ENCODE measurements at regions not wholly inside any gene's neighbourhood (a gene's known extent, or its start where the extent isn't known, plus 50 kb on each side); places are given as distances from the start of the nearest gene placed in this dataset.

DNA sequence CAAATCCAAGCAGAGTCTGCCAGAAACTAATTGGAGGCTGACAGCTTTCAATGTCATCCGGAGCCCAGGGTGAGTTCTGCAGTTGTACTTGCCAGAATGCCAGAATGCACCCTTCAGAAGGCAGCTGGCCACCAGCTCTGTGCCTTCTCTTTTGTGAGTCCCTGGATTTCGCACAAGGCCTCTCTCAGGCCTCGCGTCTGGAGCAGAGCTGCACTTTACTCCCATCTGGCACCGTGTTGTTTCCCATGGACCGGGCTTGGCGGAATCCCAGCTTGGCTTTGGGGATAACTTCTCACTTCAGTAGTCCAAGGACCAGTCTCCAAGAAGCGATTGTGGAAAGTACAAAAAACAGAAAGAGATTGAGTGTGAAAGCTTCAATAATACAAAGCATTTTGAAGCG, 451.3 kb upstream of the KIRREL3 start:
- DNase-seq = peak in 55 of 56 donors; percentile 5 to 92 (median 60)

DNA sequence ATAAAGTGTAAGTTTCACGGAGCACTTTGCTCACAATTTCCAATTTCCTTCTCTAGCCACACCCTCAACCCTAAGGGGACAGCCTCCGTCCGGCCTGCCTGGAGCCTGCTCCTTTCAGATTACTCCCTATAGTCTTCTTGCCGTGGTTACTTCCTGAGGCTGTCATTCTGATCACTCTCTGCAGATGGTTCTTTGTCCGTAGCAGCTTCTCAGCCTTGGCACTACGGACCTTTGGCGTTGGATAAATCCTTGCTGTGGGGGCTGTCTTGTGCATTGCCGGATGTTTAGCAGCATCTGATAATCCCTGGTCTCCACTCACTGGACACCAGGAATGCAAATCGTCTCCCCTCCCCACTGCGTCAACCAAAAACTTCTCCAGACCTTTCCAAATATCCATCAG, 447.5 kb upstream of the KIRREL3 start:
- no peak for DNase-seq

GRCh38 chr11:127445476-127445875, 444.9 kb upstream of the KIRREL3 start:
- no peak for DNase-seq

GRCh38 chr11:127443297-127443696, 442.7 kb upstream of the KIRREL3 start:
- no peak for DNase-seq

GRCh38 chr11:127440616-127441015, 440.0 kb upstream of the KIRREL3 start:
- DNase-seq = no peak

- DNase-seq = no peak
Observed at GRCh38 chr11:127425281-127425680, 424.7 kb upstream of the KIRREL3 start.

GRCh38 chr11:127424661-127425060, 424.1 kb upstream of the KIRREL3 start:
- no peak for DNase-seq

GRCh38 chr11:127420139-127420538, 419.6 kb upstream of the KIRREL3 start:
- no peak for DNase-seq

DNA sequence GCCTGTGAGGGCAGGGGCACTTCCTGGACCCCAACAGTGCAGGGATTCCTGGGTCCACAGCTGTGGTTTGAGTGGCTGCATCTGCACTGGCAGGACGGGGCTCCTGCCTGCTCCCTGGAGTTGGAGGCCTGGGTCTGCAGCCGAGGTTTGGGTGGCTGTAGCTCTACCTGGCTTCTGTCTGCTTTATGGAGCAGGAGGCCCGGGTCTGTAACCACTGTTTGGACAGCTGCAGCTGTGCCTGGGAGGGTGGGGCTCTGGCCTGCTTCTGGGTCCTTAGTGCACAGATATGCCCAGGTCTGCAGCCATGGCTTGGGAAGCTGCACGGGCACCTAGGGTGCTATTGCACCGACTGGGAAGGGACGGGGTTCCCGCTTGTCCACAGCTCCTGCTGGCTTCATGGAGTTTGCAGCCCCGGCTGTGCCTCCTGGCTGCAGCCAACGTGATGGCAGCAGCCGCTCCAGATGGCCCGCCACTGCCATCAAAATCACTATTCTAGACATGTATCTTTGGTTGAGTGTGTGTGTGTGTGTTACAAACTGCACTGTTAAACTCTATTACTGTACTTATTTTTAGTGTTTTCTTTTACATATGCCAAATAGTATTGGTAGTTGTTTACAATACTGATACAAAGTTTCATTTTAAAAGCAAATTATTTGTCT, 412.3 kb upstream of the KIRREL3 start:
- no peak for DNase-seq

DNA sequence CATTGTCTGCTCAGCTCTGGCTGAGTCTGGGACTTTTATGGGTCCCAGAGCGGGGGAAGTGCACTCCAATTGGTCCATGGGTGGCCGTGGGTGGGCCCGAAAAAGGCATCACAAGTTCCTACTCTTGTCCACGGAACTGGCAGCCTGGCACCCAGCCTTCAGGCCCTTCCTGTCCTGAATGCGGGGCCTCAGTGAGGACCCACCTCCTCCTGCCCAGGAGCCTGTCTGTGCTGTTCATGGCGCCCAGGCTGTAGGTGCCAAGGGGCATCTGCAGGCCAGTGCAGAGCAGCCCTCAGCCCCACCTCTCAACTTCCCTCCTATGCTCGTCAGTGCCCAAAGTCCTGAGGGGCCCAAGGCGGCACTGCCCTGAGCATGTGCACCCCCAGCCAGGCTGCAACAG, 411.7 kb upstream of the KIRREL3 start:
- DNase-seq = no peak

DNA sequence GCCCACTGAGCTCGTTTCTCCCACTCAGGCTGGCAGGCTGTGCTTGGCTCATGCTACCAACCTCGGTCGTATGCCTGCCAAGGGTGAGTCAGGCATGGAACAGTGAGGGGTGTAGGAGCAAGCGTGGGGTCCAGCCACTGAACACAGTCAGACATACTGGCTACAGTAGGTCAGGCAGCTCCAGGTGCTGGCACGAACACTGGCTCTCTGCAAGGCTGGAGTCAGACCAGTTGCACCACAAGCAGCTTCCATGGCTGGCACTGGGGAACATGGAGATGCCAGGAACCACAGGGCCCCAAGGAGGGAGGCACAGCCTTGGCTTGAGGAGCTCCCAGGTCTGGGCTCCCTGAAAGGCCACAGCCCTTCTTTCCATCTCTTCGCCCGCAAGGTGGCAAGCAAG, 410.7 kb upstream of the KIRREL3 start:
- DNase-seq = no peak

GRCh38 chr11:127395034-127395433, 394.5 kb upstream of the KIRREL3 start:
- no peak for DNase-seq

DNA sequence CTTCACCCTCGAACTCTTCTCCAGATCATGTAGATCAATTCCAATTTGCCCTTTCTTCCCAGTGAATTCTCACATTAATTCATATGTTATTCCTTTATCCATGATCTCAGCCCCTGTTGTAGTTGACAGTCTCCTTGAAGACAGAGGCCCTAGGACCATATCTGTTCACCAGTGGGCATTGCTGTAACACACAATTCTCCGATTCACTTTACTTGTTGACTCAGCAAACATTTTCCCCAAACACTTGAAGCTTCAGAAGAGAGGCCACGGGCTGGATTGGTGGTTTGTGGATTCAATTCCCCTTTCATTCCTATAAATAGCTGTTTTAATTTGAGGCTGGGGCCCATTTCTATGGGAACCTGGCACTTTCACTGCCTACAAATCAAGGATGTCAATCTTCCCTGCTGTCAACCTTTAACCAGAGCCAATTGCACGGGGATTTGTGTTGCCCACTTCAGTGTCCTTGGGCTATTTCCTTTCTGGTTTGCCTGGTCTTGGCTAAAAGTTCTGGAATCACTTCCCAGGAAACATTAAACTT, 393.0 kb upstream of the KIRREL3 start:
- DNase-seq = no peak

DNA sequence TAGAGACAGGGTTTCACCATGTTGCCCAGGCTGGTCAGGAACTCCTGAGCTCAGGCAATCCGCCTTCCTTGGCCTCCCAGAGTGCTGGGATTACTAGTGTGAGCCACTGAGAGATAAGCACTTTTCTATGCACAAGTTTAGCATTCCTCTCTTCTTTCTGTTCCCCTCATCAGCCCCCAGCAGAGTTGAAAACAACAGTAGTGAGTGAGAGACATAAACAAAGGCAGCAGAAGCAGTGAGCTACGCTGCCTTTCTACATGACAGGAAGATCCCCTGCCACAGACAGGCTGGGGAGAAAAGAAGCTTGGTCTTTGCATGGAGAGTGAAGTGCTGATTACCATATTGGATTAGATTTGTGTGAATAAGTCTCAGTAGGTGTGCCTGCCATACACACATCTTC, 392.0 kb upstream of the KIRREL3 start:
- DNase-seq = no peak

DNA sequence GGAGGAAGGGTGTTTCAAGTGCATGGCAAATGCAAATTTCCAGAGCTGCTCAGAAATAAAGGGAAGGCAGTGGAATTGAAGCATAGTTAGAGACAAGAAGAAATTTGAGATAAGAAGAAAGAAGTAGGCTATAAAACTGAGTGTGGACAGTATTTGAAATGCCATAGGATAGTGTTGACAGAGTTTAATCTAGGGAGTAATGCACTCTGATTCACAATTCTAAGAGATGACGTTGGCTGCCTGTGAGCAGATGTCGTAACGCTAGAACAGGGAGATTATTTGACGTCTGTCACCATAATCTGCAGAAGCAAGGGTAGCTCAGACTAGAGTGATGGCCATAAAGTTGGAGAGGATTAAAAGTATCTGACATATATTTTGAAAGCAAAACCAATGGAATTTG, 389.9 kb upstream of the KIRREL3 start:
- no peak for DNase-seq

DNA sequence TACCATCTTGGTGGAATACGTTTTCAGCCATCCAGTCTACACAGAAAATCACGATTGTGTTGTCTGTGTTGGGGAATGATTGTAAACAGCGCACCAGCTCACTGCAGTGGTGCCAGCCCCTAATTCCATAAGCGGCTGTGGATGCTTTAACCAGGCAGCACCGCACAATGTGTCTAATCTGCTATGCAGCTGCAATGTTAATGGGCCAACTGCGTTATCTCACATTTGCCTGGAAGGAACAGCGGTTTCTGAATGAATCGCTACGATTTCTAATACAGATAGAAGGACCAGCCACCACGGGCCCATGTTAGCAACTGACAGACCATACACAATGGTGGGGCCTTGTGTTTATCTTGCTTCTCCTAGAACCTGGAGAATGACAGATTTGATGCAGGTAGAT, 384.5 kb upstream of the KIRREL3 start:
- no peak for DNase-seq

DNA sequence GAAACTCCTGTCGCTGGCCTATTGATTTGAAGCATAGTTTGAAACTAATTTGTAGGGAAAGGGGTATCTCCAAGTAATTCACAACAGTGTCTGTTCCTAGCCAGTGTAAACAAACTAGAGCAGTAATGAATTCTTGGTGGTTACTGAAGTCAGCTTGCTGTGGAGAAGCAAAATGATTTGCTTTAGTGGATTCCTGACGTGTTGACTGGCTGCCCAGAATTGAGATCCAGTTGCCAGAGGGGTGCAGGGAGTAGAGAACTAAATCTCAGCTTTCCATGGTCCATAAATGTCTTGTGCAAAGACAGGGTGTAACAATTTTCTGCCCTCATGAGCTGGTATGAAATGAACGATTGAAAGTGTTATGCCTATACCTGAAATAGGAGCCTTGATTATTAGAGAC, 382.5 kb upstream of the KIRREL3 start:
- DNase-seq = peak in 4 of 56 donors; percentile 6 to 24 (median 15)

DNA sequence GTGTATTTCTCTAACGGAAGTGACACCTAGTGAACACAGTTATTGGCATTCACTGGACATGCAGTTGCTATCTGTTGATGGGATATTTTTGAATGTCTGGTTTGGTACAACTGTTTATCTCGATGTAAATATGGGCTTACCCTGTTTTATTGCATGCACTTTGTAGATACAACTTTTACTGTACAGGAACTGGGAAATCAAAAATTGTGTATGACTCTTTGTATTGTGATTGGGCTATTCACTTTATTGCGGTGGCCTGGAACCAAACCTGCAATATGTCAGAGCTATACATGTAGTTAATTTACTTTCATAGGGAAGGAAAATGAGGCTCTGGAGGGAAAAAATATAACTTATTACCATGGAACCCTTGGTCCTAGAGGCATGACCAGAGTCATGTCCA, 380.7 kb upstream of the KIRREL3 start:
- DNase-seq = no peak

DNA sequence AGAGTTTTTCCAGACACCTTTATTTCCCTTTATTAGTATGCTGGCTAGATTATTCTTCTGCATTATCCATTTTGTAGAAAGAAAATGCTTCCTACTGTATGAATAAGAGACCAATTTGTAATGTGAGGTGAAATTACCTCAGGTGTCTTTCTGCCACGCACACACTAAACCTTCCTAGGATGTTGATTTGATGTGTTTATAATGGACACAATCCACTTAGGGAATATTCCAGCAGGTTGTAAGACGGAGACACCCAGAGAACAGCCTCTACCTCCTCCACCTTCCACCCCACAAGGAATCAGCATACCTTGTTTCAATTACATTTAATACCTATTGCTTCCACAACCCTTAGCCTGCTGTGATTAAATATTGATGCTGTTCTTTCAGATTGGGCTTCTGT, 379.1 kb upstream of the KIRREL3 start:
- no peak for DNase-seq

GRCh38 chr11:127376301-127376700, 375.7 kb upstream of the KIRREL3 start:
- no peak for DNase-seq

GRCh38 chr11:127369356-127369755, 368.8 kb upstream of the KIRREL3 start:
- DNase-seq = no peak

GRCh38 chr11:127362754-127363308, 362.3 kb upstream of the KIRREL3 start:
- no peak for DNase-seq

DNA sequence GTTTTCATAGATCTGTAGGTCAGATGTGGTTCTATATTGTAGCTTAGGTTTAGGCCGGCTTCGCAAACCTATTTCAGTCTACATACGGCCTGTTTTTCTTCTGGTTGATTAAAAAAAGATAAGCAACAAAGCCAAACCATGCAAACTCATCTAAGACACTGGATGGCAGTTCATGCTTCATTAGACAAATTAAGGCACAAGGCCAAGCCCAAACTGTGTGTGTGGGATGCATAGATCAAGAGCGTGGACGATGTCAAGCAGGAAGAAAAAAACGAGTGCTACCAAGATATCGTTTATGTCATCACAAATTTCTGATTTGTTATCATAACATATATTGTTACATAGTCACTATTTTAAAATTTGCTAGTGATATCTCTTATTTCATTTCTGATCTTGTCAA, 357.6 kb upstream of the KIRREL3 start:
- no peak for DNase-seq

Measured in nucleus accumbens (tissue), 56 donors.